Epithelial cell of prostate (primary cell): ENCODE measurements at regions not wholly inside any gene's neighbourhood (a gene's known extent, or its start where the extent isn't known, plus 50 kb on each side); places are given as distances from the start of the nearest gene placed in this dataset.

ENCODE experiments used
- DNase-seq: peaks from one replicate; pipeline ENCODE4 v3.0.0-alpha.2; 2011; ENCODE audit warnings: low read depth, low spot score
- H3K27ac ChIP-seq: fragments of 450-650 bp; 2 replicates; pipeline ENCODE4 v1.5.1; 2017; ENCODE audit warnings: mild to moderate bottlenecking

DNA sequence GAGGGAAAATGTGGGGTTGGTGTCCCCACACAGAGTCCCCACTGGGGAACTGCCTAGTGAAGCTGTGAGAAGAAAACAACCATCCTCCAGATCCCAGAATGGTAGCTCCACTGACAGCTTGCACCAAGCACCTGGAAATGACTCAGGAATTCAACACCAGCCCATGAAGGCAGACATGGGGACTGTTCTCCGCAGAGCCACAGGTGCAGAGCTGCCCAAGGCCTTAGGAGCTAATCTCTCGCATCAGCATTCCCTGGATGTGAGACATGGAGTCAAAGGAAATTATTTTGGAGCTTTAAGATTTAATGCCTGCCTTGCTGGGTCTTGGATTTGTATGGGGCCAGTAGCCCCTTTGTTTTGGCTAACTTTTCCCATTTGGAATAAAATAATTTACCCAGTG, 367.9 kb downstream of the FAM133A start:
- H3K27ac ChIP-seq, result no peak overlapping the region
- DNase-seq, result no peak

DNA sequence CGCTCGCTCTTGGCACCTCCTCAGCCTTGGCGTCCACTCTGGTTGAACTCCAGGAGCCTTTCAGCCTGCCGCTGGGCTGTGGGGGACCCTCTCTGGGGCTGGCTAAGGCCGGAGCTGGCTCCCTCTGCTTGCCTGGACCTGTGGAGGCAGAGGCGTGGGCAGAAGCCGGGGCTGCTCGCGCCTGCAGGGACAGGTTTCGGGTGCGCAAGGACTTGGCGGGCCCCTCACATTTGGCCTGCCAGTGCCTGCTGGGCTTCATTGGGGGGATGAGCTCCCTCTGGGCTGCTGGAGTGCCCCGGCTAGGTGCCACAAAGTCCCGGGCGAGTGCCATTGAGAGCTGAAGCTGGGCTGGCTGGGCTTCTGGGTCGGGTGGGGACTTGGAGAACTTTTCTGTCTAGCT, 371.7 kb downstream of the FAM133A start:
- H3K27ac ChIP-seq, result no peak overlapping the region
- DNase-seq, result no peak

DNA sequence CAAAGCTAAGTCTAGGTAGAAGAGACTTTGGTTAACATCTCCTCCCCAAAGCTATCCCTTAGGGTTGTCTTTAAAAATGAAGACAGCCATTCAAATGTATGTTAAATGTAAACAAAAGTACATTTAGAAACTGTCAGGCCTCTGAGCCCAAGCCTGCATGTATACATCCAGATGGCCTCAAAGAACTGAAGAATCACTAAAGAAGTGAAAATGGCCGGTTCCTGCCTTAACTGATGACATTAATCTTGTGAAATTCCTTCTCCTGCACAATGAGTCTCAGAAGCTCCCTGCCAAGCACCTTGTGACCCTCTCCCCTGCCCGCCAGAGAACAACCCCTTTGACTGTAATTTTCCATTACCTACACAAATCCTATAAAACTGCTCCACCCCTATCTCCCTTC, 377.9 kb downstream of the FAM133A start:
- no peak overlapping the region for H3K27ac ChIP-seq
- DNase-seq, result no peak

DNA sequence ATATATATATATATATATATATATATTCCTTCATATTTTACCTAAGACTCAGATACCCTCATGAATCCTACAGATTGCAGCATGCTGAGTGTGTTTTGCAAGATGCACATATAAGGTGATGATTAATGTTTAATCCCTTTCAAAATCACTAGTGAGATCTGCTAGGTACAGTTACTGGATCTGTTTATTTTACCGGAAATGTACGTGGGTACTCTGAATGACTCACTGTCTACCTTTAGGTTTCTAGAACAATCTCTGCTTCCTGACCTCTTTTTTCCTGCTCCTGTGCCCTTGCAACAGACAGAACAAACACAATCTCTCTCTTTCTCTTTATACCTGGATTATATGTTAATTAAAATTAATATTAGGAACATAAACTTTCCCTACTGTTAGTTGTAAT, 379.6 kb downstream of the FAM133A start:
- peak overlapping the region; percentile 49 for H3K27ac ChIP-seq

DNA sequence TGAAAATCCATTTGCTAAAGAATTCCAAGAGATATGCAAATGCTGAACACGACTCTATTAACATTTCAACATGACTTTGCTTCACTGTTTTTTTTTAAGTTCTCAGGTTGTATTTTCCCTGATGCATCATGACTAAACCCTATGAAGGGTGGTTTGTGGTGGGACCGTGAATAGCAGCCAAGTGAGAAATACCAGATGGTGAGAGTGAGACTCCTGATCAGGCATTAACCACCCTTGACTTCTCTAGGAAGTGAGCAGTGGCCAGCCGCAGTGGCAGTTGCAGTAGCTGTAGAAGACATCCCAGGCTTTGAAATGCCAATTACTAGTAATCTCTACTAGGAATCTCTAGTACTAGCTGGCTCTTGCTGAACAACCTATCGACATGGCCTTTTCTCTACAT, 383.4 kb downstream of the FAM133A start:
- DNase-seq, result peak; percentile 5

More for the DNA sequence above, 379.6 kb downstream of the FAM133A start:
- peak; percentile 33 for DNase-seq

DNA sequence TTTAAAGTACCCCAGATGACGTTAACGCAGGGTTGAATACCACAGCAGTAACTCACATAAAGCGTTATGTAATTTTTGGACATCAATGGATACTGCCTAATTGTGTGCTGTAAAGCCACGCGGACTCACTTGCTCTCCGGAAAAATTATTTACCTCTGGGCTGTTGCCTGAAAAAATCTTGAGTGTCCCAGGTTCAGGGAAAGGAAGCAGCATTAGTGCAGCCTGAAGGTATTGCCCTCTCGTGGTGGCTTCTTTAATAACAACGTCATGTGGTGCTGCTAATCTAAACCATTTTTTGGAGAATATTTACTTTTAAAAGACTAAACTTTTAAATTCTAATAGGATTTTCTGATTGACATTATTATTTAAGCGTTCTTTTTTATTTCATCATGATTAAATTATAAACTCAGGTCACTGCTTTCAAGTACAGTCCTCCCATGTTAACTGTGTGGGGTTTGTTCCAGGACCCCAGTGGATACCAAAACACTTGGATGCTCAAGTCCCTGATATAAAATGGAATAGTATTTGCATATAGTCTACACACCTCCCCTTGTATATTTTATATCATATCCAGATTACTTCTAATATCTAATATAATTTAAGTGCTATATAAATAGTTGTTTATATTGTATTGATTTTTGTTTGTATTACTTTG, 384.8 kb downstream of the FAM133A start:
- no peak for DNase-seq
- H3K27ac ChIP-seq, result no peak overlapping the region

More for the DNA sequence above, 383.4 kb downstream of the FAM133A start:
- peak overlapping the region; percentile 9 for H3K27ac ChIP-seq

DNA sequence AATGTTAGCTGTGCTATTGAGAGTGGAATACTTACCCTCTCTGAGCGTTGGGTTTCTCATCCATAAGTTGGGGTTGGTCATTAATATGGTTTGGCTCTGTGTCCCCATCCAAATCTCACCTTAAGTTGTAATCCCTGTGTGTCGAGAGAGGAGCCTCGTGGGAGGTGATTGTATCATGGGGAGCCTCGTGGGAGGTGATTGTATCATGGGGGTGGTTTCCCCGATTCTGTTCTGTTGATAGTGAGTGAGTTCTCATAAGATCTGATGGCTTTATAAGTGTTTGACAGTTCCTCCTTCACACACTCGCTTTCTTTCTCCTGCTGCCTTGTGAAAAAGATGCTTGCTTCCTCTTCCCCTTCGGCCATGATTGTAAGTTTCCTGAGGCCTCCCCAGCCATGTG, 391.1 kb downstream of the FAM133A start:
- H3K27ac ChIP-seq, result no peak overlapping the region
- no peak for DNase-seq

DNA sequence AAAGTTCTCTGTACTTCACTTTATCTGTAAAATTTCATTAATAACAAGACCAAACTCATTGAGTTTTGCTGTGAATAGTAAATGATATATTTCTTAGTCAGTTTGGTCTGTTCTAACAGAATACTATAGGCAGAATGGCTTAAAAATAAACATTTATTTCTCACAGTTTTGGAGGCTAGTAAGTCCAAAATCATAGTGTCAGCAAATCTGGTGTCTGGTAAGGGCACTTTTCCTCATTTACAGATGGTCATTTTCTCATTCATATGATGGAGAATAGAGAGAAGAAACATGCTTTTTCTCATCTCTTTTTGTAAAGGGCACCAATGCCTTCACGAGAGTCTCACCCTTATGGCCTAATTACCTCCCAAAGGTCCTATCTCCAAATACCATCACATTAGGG, 415.1 kb downstream of the FAM133A start:
- no peak for DNase-seq
- no peak overlapping the region for H3K27ac ChIP-seq

DNA sequence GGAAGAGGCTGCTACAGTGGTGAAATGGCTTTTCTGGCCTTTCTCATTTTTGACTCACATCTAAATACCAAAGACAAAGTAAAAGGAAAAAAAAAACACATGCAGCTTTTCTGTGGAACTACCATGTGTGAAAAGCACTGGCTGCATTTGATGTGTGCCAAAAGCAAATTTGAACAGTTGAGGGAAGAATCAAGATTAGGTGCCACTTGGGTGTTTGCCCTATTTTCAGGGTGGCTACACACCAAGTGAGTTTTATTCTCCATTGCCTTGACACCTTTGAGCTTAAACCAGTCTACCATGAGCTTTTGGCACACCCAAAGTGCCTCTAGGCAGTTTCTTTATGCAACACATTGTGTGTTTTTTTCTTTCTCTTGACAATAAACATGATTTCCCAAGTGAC, 423.9 kb downstream of the FAM133A start:
- no peak overlapping the region for H3K27ac ChIP-seq
- no peak for DNase-seq

DNA sequence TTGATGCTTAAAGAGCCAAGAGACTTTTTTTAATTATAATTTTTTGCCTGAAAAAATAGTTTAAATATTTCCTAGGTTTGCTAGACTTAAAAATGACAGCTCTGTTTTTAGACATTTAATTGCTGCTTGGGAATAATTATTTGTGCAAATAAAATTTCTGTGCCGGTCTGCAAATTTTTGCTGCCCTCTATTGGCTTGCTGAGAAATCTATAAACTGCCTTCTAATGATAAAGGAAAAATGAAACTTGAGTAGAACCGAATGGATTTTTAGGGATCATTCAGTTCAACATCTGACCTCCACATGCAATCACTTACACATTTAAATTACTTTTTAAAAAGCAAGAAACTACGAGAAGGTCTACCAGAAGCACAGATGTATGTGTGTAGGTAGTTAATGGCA, 434.0 kb downstream of the FAM133A start:
- no peak overlapping the region for H3K27ac ChIP-seq
- no peak for DNase-seq

DNA sequence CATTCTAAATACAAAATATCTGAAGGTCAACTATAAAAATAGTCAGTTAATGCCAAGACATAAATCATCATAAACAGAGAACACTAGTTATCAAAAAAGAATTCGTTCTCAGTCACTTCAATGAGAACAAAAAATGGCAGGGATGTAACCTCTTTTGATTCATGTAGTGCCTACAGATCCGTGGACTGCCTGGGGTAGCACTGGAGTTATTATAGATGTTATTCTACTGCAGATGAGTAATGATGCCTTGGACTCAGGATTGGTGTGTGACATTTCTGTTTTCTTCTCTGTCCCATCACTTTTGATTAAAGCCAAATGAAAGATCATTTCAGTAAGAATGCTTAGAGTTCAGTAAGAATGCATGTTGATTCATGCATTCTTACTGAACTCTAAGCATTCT, 440.4 kb downstream of the FAM133A start:
- DNase-seq, result no peak
- no peak overlapping the region for H3K27ac ChIP-seq

DNA sequence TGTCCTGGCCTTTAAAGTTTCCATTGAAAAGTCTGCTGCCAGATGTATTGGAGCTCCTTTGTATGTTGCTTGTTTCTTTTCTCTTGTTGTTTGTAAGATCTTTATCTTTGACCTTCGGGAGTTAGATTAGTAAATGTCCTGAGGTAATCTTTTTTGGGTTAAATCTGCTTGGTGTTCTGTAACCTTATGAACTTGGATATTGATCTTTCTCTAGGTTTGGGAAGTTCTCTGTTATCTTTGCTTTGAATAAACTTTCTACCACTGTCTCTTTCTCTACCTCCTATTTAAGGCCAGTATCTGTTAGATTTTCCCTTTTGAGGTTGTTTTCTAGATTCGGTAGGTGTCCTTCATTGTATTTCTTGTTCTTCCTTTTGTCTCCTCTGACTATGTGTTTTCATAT, 447.8 kb downstream of the FAM133A start:
- H3K27ac ChIP-seq, result no peak overlapping the region

DNA sequence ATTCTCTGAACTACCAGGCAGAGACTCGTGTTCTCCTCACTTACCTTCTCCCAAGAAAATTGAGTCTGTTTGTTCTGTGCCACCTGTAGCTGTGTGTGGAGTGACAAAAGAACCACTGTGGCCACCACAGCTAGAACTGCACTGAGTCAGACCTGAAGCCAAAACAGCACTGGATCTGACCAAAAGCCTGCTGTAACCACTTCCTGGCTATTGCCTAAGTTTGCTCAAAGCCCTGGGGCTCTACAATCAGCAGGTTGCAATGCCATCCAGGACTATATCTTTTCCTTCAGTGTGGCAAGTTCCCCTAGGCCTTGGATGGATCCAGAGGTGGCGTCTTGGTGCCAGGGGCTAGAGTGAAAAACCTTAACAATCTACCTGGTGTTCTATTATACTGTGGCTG, 449.1 kb downstream of the FAM133A start:
- DNase-seq, result no peak
- no peak overlapping the region for H3K27ac ChIP-seq

More for the DNA sequence above, 447.8 kb downstream of the FAM133A start:
- DNase-seq, result no peak

DNA sequence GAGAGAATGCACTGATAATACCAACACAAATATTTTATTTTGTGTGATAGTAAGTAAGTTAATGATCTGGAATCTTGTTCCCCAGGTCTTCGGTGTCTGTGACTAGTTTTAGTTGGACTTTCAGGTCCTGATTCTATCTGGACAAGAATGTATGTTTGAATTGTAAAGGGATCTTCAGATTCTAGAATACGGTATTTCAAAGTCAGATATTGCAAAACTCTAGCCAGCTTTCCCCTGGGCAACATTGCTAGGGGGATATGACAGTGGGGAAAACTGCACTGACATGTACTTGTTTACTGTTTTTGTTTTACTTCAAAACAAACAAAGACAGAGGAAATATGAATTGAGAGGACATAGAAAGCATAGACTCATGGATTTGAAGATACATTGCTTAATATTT, 489.0 kb downstream of the FAM133A start:
- no peak for DNase-seq
- no peak overlapping the region for H3K27ac ChIP-seq

DNA sequence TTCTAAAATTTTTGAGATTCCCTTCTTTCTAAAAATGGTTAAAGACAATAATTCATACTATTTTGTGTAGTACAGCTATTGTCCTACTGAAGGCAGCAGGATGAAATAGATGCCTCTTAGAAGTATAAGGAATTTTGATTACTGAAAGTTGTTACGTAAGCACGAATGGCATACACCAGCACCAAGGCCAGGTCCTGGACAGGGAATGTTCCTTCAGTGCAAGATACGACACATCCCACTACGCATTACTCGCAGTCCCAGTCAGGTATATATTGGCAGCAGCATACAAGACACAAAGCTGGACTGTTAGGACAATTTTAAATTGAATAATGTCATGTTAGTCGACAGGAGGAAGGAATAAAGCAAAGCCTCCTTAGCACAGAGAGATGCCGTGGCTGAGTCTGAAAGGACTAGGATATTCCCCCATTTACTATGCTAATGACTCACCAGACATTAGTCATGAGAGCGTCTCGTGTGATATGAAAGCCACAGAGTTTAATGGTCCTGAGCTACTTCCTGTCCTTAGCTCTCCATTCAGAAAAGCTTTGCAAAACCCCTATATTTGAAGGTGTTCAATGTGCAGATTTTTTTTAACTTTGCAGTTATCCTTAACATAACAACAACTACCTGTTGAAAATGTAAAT, 504.3 kb downstream of the FAM133A start:
- no peak overlapping the region for H3K27ac ChIP-seq
- peak; percentile 8 for DNase-seq

DNA sequence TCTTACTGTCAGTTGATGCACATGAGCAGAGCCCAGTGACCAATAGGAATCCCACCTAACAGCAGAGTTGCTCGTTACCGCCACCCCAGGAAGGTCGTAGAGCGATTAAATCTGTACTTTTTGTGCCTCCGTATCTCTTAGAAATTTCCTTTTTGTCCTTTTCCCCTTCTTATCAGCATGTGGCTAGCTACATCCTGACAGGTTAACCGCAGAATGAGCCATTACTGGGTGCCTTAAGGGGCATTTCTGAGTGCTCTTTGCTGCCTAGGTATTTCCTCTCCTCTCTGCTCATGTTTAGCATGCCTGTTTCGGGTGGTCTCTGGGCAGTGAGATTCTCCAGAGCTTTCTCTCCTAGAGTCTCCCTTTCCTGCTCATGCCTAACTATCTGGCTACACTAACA, 530.5 kb downstream of the FAM133A start:
- no peak overlapping the region for H3K27ac ChIP-seq
- no peak for DNase-seq

DNA sequence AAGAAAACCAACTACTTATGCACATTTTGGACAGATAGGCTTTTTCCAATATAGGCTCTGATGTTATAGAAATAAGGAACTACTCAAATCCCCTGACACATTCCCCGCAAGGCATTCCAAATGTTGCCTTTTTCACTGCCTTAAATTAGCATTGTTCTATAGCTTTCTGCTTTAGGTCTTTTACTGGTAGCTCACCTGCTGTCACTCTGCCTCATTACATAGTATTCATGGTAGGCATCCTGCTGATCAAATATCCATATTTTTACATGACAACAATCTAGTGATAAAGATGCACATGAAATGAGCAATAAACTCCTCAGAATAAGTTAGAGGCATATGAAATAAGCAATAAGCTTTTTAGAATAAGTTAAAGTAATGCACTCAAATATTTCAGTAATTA, 542.7 kb downstream of the FAM133A start:
- no peak for DNase-seq
- no peak overlapping the region for H3K27ac ChIP-seq

DNA sequence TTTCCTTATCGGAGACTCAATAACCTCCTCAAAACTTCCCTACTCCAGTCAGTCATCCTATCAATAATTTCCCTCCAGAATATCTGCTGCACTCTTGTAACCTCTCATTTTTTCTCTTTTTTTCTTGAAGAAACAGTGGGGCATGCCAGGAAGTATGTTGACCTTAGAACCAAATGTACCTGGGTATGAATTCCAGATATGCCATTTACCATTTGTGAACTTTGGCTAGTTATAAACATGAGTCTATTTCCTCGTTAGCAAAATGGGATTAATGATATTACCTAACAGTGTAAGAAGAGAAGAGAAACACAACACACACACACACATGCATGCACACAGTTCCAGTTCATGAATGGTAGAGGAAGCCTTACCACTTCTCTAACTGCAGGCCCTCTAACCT, 578.2 kb downstream of the FAM133A start:
- H3K27ac ChIP-seq, result no peak overlapping the region
- DNase-seq, result no peak

DNA sequence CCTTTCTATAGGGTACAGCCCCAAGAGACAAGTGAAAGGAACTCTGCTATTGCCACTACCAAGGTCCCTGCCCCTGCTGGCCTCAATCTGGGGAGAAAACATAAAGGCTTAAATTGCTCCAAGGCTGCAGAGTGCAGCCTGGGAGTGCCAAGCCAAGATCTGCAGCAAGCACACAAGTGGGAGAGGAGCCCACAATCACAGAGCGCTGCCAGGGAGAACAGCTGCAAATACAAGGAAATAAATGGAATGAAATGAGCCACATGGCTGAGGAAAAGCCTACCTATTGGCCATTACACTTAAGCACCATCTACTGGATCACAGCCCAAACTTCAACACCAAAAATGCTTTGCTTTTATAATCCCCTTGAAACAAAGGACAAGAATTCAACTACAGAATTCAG, 582.4 kb downstream of the FAM133A start:
- no peak overlapping the region for H3K27ac ChIP-seq
- DNase-seq, result no peak

DNA sequence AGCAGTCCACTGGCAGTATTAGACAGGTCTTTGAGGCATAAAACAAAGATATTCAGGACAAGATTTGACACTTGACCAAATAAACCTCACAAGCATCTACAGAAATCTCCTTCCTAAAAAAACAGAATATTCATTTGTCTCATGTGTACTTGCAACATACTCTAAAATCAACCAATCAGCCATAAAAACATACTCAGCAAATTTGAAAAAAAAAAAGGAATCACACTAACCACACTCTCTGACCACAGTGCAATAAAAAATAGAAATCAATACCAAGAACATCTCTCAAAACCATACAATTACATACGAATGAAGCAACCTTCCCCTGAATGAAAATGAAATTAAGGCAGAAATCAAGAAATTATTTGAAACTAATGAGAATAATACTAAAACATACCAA, 591.3 kb downstream of the FAM133A start:
- no peak for DNase-seq
- H3K27ac ChIP-seq, result no peak overlapping the region

DNA sequence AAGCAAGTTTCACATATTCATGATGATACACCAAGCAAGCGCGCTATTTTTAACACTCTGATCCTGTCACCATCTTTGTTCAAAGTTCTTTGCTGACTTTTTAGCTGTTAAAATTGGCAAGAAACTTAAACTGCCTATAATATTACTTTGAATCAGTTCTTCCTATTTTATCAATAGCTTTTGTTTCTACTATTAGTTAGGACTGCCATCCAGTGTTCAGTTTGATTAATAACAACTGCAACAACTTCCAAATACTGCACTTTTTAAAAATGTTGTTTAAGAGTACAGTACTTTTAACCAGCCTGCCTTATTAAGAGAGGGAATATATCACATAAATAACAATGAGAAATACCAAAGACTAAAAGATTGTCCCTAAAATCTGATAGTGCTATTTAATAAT, 614.3 kb downstream of the FAM133A start:
- DNase-seq, result no peak
- H3K27ac ChIP-seq, result no peak overlapping the region

DNA sequence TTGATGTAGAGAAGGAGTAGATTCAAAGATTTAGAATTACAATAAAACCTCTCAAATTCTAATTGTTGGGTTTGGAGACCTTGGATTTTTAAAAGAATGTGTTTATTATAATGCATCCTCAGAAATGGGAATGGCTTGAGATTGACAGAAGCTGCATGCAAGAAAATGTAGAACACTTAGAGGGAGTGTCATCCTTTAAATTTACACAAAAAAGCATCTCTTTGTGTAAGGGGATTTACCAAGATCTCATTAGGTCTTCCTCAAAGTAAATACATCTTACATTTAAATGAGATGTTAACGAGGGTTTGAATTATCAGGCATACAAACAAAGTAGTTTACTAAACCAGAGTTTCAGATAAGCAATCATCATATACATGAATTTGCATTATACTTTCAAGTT, 615.0 kb downstream of the FAM133A start:
- DNase-seq, result no peak
- H3K27ac ChIP-seq, result no peak overlapping the region
